ENCODE measurements at regions not wholly inside any gene's neighbourhood (a gene's known extent, or its start where the extent isn't known, plus 50 kb on each side); places are given as distances from the start of the nearest gene placed in this dataset.

GRCh38 chr4:170256807-170257206 lies 167.1 kb upstream of the AADAT start:
- Histone ChIP-seq H3K79me2 (replicated peaks; ENCODE audit: insufficient read depth, low read length) (no peaks in the 10 kb centered on the region), H3F3A (ENCODE audit: insufficient read depth, low read length, poor library complexity, severe bottlenecking) (no peaks in the 10 kb centered on the region), H2AFZ (ENCODE audit: low read depth, low read length) (no peak overlapping the region), H3K9ac (ENCODE audit: low read length) (no peak overlapping the region), H3K9me3 (ENCODE audit: low read length) (no peaks in the 10 kb centered on the region), H3K36me3 (ENCODE audit: insufficient read depth, low read length) (no peaks in the 10 kb centered on the region), H4K20me1 (ENCODE audit: insufficient read depth) (no peaks in the 10 kb centered on the region), H3K4me2 (ENCODE audit: low read length) (no peak overlapping the region), H3K9me2 (ENCODE audit: insufficient read depth, low read length) (no peaks in the 10 kb centered on the region), H3K4me3 (ENCODE audit: low read length) (no peak overlapping the region), H3K27me3 (ENCODE audit: insufficient read depth, low read depth, low read length) (no peaks in the 10 kb centered on the region), H3K27ac (ENCODE audit: low read length) (no peak overlapping the region)
- TF ChIP-seq MXI1 (conservative IDR thresholded peaks at IDR 0.05; ENCODE audit: poor library complexity, severe bottlenecking) (no peak), CTCF (IDR thresholded peaks at IDR 0.05; ENCODE audit: poor library complexity, severe bottlenecking) (no peak), POLR2AphosphoS5 (IDR thresholded peaks at IDR 0.05) (no peak), TAF1 (IDR thresholded peaks at IDR 0.05; ENCODE audit: low read depth) (no peak), EZH2 (IDR thresholded peaks at IDR 0.05; ENCODE audit: borderline replicate concordance, insufficient read depth, low read length, poor library complexity, severe bottlenecking) (no peak), EP300 (conservative IDR thresholded peaks at IDR 0.05; ENCODE audit: poor library complexity, severe bottlenecking) (no peak), SMC3 (conservative IDR thresholded peaks at IDR 0.05; ENCODE audit: poor library complexity) (no peak), REST (IDR thresholded peaks at IDR 0.05; ENCODE audit: borderline replicate concordance) (no peak), RAD21 (conservative IDR thresholded peaks at IDR 0.05) (no peak)

- no peak overlapping the region for H3K4me2 ChIP-seq (ENCODE audit: low read length)
- no peak overlapping the region for H3K9ac ChIP-seq (ENCODE audit: low read length)
- H3K9me2 ChIP-seq (ENCODE audit: insufficient read depth, low read length): no peaks in the 10 kb centered on the region
- TF ChIP-seq POLR2AphosphoS5 (IDR thresholded peaks at IDR 0.05) (no peak), REST (IDR thresholded peaks at IDR 0.05; ENCODE audit: borderline replicate concordance) (no peak), SMC3 (conservative IDR thresholded peaks at IDR 0.05; ENCODE audit: poor library complexity) (no peak), CTCF (IDR thresholded peaks at IDR 0.05; ENCODE audit: poor library complexity, severe bottlenecking) (no peak), EP300 (conservative IDR thresholded peaks at IDR 0.05; ENCODE audit: poor library complexity, severe bottlenecking) (no peak), TAF1 (IDR thresholded peaks at IDR 0.05; ENCODE audit: low read depth) (no peak), RAD21 (conservative IDR thresholded peaks at IDR 0.05) (no peak), MXI1 (conservative IDR thresholded peaks at IDR 0.05; ENCODE audit: poor library complexity, severe bottlenecking) (no peak)
- H2AFZ ChIP-seq (ENCODE audit: low read depth, low read length): no peak overlapping the region
- no peaks in the 10 kb centered on the region for H4K20me1 ChIP-seq (ENCODE audit: insufficient read depth)
- H3K79me2 ChIP-seq (replicated peaks; ENCODE audit: insufficient read depth, low read length): no peaks in the 10 kb centered on the region
- H3K27ac ChIP-seq (ENCODE audit: low read length): no peak overlapping the region
- no peaks in the 10 kb centered on the region for H3K36me3 ChIP-seq (ENCODE audit: insufficient read depth, low read length)
- no peaks in the 10 kb centered on the region for H3K27me3 ChIP-seq (ENCODE audit: insufficient read depth, low read depth, low read length)
- H3F3A ChIP-seq (ENCODE audit: insufficient read depth, low read length, poor library complexity, severe bottlenecking): no peaks in the 10 kb centered on the region
- no peak overlapping the region for H3K4me3 ChIP-seq (ENCODE audit: low read length)
- H3K9me3 ChIP-seq (ENCODE audit: low read length): no peaks in the 10 kb centered on the region
These were observed 158.8 kb upstream of the AADAT start for GRCh38 chr4:170248576-170248975.
